ENCODE measurements at regions not wholly inside any gene's neighbourhood (a gene's known extent, or its start where the extent isn't known, plus 50 kb on each side); places are given as distances from the start of the nearest gene placed in this dataset.

- no peak for TF ChIP-seq Cebpa-rat (IDR thresholded peaks at IDR 0.05)
- Histone ChIP-seq H3K9me3 (no peaks in the 10 kb centered on the region), H3K4me1 (no peaks in the 10 kb centered on the region), H4K20me1 (no peaks in the 10 kb centered on the region), H3K27ac (no peak overlapping the region), H3K27me3 (no peaks in the 10 kb centered on the region), H3K36me3 (no peaks in the 10 kb centered on the region), H3K9ac (no peak overlapping the region), H3K4me2 (no peak overlapping the region), H3K4me3 (no peak overlapping the region)
These were observed 171.4 kb downstream of the TLE1 start for GRCh38 chr9:81517954-81518353.

- Histone ChIP-seq H3K27ac (no peak overlapping the region), H3K4me1 (no peaks in the 10 kb centered on the region), H3K9me3 (peaks cover 5% of the 10 kb centered on the region), H3K36me3 (no peaks in the 10 kb centered on the region), H4K20me1 (no peaks in the 10 kb centered on the region), H3K9ac (no peak overlapping the region), H3K4me3 (no peak overlapping the region), H3K4me2 (no peak overlapping the region), H3K27me3 (no peaks in the 10 kb centered on the region)
- no peak for TF ChIP-seq Cebpa-rat (IDR thresholded peaks at IDR 0.05)
These were observed 176.3 kb downstream of the TLE1 start for GRCh38 chr9:81513059-81513458.

GRCh38 chr9:81512641-81513040, 176.7 kb downstream of the TLE1 start:
- no peaks in the 10 kb centered on the region for H3K4me1 ChIP-seq
- H3K4me2 ChIP-seq, result no peak overlapping the region
- H3K27me3 ChIP-seq, result no peaks in the 10 kb centered on the region
- no peak overlapping the region for H3K27ac ChIP-seq
- H4K20me1 ChIP-seq, result no peaks in the 10 kb centered on the region
- no peaks in the 10 kb centered on the region for H3K36me3 ChIP-seq
- H3K9ac ChIP-seq, result no peak overlapping the region
- TF ChIP-seq Cebpa-rat (IDR thresholded peaks at IDR 0.05), result no peak
- peaks cover 10% of the 10 kb centered on the region for H3K9me3 ChIP-seq
- no peak overlapping the region for H3K4me3 ChIP-seq

DNA sequence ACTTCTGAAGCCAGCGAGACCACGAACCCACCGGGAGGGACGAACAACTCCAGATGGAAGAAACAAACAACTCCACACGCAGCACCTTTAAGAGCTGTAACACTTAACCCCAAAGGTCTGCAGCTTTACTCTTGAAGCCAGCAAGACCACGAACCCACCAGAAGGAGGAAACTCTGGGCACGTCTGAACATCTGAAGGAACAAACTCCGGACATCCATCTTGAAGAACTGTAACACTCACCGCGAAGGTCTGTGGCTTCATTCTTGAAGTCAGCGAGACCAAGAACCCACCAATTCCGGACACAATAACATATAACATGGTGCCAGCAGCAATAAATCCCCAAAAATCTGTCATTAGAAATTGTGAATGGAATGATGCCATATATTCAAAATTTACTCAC, 180.9 kb downstream of the TLE1 start:
- Histone ChIP-seq H3K4me1 (no peaks in the 10 kb centered on the region), H3K27ac (no peak overlapping the region), H3K4me2 (no peak overlapping the region), H4K20me1 (no peaks in the 10 kb centered on the region), H3K9me3 (peaks cover 17% of the 10 kb centered on the region), H3K27me3 (no peaks in the 10 kb centered on the region), H3K9ac (no peak overlapping the region), H3K4me3 (no peak overlapping the region), H3K36me3 (no peaks in the 10 kb centered on the region)
- TF ChIP-seq Cebpa-rat (IDR thresholded peaks at IDR 0.05), result no peak

DNA sequence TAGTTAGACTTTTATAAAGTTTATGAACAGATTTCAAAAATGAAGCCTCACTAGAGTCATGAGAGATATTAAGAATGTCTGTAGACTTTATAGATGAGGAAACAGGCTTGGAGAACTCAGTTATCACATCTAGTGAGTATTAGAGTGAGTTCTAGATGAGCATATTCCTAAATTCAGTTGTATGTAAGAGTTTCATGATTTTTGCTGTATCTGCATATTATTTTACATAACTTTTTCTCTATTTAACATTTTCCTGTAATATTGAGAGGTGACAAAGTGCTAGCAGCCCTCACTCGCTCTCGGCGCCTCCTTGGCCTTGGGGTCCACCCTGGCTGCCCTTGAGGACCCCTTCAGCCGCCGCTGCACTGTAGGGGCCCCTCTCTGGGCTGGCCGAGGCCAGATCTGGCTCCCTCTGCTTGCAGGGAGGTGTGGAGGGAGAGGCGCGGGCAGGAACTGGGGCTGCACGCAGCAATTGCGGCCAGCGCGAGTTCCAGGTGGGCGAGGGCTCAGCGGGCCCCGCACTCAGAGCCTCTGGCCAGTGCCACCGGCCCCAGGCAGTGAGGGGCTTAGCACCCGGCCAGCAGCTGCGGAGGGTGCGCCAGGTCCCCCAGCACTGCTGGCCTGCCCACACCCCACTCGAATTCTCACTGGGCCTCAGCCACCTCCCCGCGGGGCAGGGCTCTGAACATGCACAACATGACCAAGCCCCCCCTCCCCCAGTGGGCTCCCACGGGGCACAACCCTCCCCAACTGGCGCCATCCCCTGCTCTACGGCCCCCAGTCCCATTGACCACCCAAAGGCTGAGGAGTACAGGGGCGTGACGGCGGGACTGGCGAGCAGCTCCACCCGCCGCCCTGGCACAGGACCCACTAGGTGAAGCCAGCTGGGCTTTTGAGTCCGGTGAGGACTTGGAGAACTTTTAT, 182.1 kb downstream of the TLE1 start:
- Histone ChIP-seq H3K27ac (no peak overlapping the region), H3K9ac (no peak overlapping the region), H3K27me3 (no peaks in the 10 kb centered on the region), H3K36me3 (no peaks in the 10 kb centered on the region), H3K4me3 (no peak overlapping the region), H4K20me1 (no peaks in the 10 kb centered on the region), H3K4me2 (no peak overlapping the region), H3K4me1 (no peaks in the 10 kb centered on the region), H3K9me3 (peaks cover 17% of the 10 kb centered on the region)
- no peak for TF ChIP-seq Cebpa-rat (IDR thresholded peaks at IDR 0.05)

- Histone ChIP-seq H3K27ac (no peak overlapping the region), H3K27me3 (no peaks in the 10 kb centered on the region), H3K9ac (no peak overlapping the region), H3K4me2 (no peak overlapping the region), H3K4me3 (no peak overlapping the region), H3K4me1 (no peaks in the 10 kb centered on the region), H4K20me1 (no peaks in the 10 kb centered on the region), H3K36me3 (no peaks in the 10 kb centered on the region), H3K9me3 (no peaks in the 10 kb centered on the region)
- TF ChIP-seq Cebpa-rat (IDR thresholded peaks at IDR 0.05), result no peak
These were observed 189.8 kb downstream of the TLE1 start for GRCh38 chr9:81499594-81499993.

- no peak for TF ChIP-seq Cebpa-rat (IDR thresholded peaks at IDR 0.05)
- Histone ChIP-seq H3K27me3 (no peaks in the 10 kb centered on the region), H3K4me1 (no peaks in the 10 kb centered on the region), H4K20me1 (no peaks in the 10 kb centered on the region), H3K4me3 (no peak overlapping the region), H3K36me3 (no peaks in the 10 kb centered on the region), H3K27ac (no peak overlapping the region), H3K9me3 (no peaks in the 10 kb centered on the region), H3K4me2 (no peak overlapping the region), H3K9ac (no peak overlapping the region)
These were observed 190.3 kb downstream of the TLE1 start for GRCh38 chr9:81499021-81499454.

DNA sequence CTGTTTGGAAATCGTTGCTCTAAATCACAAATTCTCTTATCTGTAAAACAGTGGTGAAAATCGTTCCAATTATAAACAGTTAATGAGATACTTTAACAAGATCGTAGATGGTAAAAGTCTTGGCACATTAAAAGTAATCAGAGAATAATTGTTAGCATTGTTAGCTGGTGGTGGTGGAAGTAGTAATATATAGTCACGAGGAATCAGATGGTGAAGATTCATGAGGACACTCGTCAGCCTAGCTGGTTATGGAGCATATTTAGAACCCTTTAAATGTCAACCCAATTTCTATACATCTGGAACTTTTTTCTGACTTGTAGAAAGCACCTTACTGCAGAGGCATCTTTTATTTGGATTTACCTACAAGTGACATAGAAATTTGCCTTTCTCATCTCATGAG, 190.8 kb downstream of the TLE1 start:
- Histone ChIP-seq H4K20me1 (no peaks in the 10 kb centered on the region), H3K4me1 (no peaks in the 10 kb centered on the region), H3K27me3 (no peaks in the 10 kb centered on the region), H3K27ac (no peak overlapping the region), H3K9me3 (no peaks in the 10 kb centered on the region), H3K36me3 (no peaks in the 10 kb centered on the region), H3K4me3 (no peak overlapping the region), H3K9ac (no peak overlapping the region), H3K4me2 (no peak overlapping the region)
- TF ChIP-seq Cebpa-rat (IDR thresholded peaks at IDR 0.05), result no peak

DNA sequence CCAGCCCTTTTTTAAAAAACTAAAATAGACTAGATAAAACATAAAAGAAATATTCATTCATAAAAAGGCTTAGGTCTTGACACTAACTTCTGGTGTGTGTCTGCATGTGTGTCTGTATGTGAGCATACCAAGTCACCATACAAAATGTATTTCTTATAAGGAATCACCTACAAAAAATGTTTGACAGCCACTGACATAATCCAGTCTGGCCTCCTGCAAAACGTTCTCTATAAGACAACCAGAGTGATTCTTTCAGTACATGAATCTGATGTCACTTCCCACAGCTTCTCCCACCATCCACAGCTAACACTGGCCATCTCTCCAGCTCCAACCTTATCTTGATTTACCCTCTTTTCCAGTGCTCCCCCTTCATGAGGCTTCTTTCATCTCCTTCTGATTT, 192.3 kb downstream of the TLE1 start:
- Histone ChIP-seq H3K27ac (no peak overlapping the region), H3K36me3 (no peaks in the 10 kb centered on the region), H3K9ac (no peak overlapping the region), H4K20me1 (no peaks in the 10 kb centered on the region), H3K9me3 (no peaks in the 10 kb centered on the region), H3K4me2 (no peak overlapping the region), H3K4me1 (peaks cover 8% of the 10 kb centered on the region), H3K27me3 (no peaks in the 10 kb centered on the region), H3K4me3 (no peak overlapping the region)
- no peak for TF ChIP-seq Cebpa-rat (IDR thresholded peaks at IDR 0.05)

- TF ChIP-seq Cebpa-rat (IDR thresholded peaks at IDR 0.05), result no peak
- H3K4me1 ChIP-seq, result peaks cover 26% of the 10 kb centered on the region
- H3K4me3 ChIP-seq, result no peak overlapping the region
- no peak overlapping the region for H3K9ac ChIP-seq
- H4K20me1 ChIP-seq, result no peaks in the 10 kb centered on the region
- H3K27me3 ChIP-seq, result no peaks in the 10 kb centered on the region
- H3K36me3 ChIP-seq, result no peaks in the 10 kb centered on the region
- H3K9me3 ChIP-seq, result no peaks in the 10 kb centered on the region
- H3K27ac ChIP-seq, result no peak overlapping the region
- H3K4me2 ChIP-seq, result peak overlapping the region; percentile 1; the same call in 1 of the 2 replicates
These were observed 196.5 kb downstream of the TLE1 start for GRCh38 chr9:81492710-81493447.

Data from BLaER1 (cell line).